ENCODE measurements at regions not wholly inside any gene's neighbourhood (a gene's known extent, or its start where the extent isn't known, plus 50 kb on each side); places are given as distances from the start of the nearest gene placed in this dataset.

DNA sequence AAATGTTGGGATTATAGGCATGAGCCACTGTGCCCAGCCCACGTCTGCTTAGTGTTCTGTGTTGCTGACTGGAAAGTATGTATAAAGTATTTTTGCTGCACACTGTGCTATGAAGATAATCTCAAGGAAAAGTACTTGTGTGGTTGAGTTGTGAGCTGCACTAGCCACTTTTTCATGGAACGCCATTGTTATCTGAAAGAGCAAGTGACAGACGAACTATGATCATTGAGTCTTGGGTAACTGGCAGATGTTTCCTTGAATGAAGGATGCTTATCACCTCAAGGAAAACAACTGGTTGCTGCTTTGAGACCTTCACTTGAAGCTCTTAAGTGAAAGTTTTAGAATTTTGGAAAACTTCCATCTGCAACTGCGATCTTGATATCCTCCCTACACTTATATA lies 82.2 kb upstream of the KCTD1 start:
- Histone ChIP-seq H2AFZ (ENCODE audit: low read depth, low read length) (no peak overlapping the region), H3K4me2 (ENCODE audit: insufficient read depth, low read length) (no peak overlapping the region), H3K9me3 (replicated peaks; ENCODE audit: control insufficient read depth, insufficient read depth, low read length) (no peaks in the 10 kb centered on the region), H3K36me3 (ENCODE audit: control insufficient read depth in 2 of 2, extremely low read depth in 1 of 2, insufficient read depth in 2 of 2, low read length in 2 of 2) (no peaks in the 10 kb centered on the region), H3K4me1 (ENCODE audit: control insufficient read depth, extremely low read depth, insufficient read depth, low read length) (no peaks in the 10 kb centered on the region), H3K9ac (replicated peaks; ENCODE audit: extremely low read depth, insufficient read depth, low read length) (no peak overlapping the region), H3K4me3 (replicated peaks in 1 of 3; ENCODE audit: insufficient read depth in 1 of 3, low read depth in 1 of 3, low read length in 3 of 3) (no peak overlapping the region), H4K20me1 (replicated peaks; ENCODE audit: control insufficient read depth, extremely low read depth, insufficient read depth, low read length) (no peaks in the 10 kb centered on the region), H3K9me1 (replicated peaks; ENCODE audit: control insufficient read depth, extremely low read depth, insufficient read depth, low read length) (no peaks in the 10 kb centered on the region), H3K27me3 (ENCODE audit: control insufficient read depth in 2 of 2, insufficient read depth in 2 of 2, low read length in 2 of 2) (no peaks in the 10 kb centered on the region), H3K79me2 (ENCODE audit: control insufficient read depth, insufficient read depth, low read length) (no peaks in the 10 kb centered on the region), H3K27ac (ENCODE audit: insufficient read depth, low read depth, low read length) (no peak overlapping the region)
- POLR2A ChIA-PET = no interaction called here
- CTCF ChIA-PET = no interaction called here
- no TSS peak for BruUV-seq (replicated peaks)
- intact Hi-C loops (cut with micrococcal nuclease) (no loop called here), dilution Hi-C loops (cut with MboI; ENCODE audit: extremely low pct_ligation_motif_present, low sequenced_read_pairs) (no loop called here)
- no peak for DNase-seq (ENCODE audit: low read depth, low spot score)
- TF ChIP-seq MYC (IDR thresholded peaks at IDR 0.05; ENCODE audit: low read depth, low read length) = no peak
- TF ChIP-seq EZH2 (IDR thresholded peaks at IDR 0.05; ENCODE audit: borderline replicate concordance, low read depth, low read length, severe bottlenecking) = no peak
- TF ChIP-seq FOS (IDR thresholded peaks at IDR 0.05; ENCODE audit: borderline replicate concordance, insufficient read depth, low read length) = no peak
- TF ChIP-seq, protein P1, sequence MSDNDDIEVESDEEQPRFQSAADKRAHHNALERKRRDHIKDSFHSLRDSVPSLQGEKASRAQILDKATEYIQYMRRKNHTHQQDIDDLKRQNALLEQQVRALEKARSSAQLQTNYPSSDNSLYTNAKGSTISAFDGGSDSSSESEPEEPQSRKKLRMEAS (IDR thresholded peaks at IDR 0.05; ENCODE audit: insufficient read depth, insufficient read length) = no peak
- no peak for TF ChIP-seq POLR2AphosphoS5 (IDR thresholded peaks at IDR 0.05; ENCODE audit: insufficient read depth, low read depth, low read length)
- TF ChIP-seq POLR2A (IDR thresholded peaks at IDR 0.05; ENCODE audit: low read depth, low read length) = no peak
- no peak for TF ChIP-seq JUN (IDR thresholded peaks at IDR 0.05; ENCODE audit: borderline replicate concordance, insufficient read depth, insufficient read length, low read depth)
- no peak for TF ChIP-seq GATA2 (IDR thresholded peaks at IDR 0.05; ENCODE audit: insufficient read depth, insufficient read length, low read depth, low read length)
- TF ChIP-seq, protein P2, sequence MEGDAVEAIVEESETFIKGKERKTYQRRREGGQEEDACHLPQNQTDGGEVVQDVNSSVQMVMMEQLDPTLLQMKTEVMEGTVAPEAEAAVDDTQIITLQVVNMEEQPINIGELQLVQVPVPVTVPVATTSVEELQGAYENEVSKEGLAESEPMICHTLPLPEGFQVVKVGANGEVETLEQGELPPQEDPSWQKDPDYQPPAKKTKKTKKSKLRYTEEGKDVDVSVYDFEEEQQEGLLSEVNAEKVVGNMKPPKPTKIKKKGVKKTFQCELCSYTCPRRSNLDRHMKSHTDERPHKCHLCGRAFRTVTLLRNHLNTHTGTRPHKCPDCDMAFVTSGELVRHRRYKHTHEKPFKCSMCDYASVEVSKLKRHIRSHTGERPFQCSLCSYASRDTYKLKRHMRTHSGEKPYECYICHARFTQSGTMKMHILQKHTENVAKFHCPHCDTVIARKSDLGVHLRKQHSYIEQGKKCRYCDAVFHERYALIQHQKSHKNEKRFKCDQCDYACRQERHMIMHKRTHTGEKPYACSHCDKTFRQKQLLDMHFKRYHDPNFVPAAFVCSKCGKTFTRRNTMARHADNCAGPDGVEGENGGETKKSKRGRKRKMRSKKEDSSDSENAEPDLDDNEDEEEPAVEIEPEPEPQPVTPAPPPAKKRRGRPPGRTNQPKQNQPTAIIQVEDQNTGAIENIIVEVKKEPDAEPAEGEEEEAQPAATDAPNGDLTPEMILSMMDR (IDR thresholded peaks at IDR 0.05; ENCODE audit: extremely low read depth in 1 of 2, insufficient read depth in 1 of 2, low read depth in 1 of 2, low read length in 2 of 2) = no peak
- no peak for FAIRE-seq

Measured in endothelial cell of umbilical vein (primary cell).